ENCODE measurements at regions not wholly inside any gene's neighbourhood (a gene's known extent, or its start where the extent isn't known, plus 50 kb on each side); places are given as distances from the start of the nearest gene placed in this dataset.

DNA sequence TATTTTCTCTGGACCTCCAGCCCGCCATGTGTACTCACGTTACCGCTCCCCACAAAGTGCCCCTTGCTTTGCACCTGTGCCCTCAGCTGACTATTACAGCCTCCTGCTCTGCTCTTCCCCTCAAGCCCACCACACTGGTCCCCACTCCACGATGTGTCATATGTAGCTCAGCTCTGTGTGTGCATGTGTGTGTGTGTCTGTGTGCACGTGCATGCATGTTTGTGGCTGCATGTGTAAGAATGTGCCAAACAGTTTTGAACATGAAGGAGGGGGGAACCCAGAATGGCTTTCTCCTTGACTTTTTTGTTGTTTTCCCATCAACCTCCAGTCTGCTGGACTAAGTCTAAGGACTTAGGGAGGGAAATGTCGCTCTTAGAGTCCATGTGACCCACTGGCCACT lies 54.8 kb upstream of the BTRC start:
- DNase-seq (ENCODE audit: low spot score) = no peak

DNA sequence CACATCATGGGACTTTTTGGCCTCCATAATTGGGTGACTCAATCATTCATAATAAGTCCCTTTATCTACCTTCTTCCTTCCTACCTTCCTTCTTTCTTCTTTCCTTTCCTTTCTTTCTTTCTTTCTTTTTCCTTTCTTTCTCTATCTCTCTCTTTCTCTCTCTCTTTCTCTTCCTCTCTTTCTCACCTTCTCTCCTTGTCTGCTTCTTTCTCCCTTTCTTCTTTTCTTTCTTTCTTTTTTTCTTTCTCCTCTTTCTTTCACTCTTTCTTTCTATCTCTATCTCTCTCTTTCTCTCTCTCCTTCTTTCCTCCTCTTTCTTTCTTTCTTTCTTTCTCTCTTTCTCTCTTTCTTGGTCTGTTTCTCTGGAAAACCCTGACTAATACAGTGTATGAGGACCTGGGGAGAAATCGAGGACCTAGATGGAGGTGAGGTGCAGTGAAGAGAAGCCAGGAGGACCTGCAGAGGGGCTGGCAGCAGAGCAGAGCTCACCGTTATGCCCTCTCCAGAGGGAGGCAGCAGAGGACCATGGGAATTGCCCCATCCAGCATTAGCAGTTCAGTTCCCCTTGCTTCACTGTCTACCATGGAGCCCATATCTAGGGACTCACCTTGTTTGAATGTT lies 52.7 kb upstream of the BTRC start:
- DNase-seq (ENCODE audit: low spot score) = no peak

DNA sequence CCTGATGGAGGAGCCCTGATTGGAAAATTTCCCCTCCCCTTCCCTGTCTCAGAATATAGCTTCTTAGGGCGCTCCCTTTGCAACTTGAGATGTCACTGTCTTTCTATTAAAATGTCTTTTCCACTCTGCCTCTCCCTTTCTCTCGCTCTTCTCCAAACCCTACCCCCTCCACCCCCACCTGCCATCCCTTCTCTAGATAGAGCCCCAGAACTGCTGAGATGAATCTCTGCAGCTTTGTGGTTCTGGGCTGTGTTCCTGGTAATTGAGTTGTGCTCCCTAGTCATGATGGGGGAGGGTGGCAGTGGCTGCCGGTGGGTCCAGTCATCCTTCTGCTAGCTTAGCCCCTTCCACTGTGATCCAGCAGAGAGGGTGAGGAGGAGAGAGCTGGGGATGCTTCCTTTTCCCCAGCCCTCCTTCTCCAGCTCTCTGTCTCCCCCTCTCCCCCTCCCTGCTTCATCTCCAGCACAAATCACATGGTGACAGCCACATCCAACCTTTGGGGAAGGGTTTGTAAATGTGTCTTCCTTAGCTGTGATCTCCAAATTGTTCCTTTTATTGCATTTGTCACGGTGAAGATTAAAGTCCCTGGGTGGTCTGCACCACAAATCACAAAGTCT lies 50.8 kb upstream of the BTRC start:
- no peak for DNase-seq (ENCODE audit: low spot score)
